ENCODE measurements at regions not wholly inside any gene's neighbourhood (a gene's known extent, or its start where the extent isn't known, plus 50 kb on each side); places are given as distances from the start of the nearest gene placed in this dataset.
"Not testable (repeated sequence)": the region's sequence is repeated elsewhere in the genome, so short reads cannot be mapped to it uniquely, and the experiment has no call there.

DNA sequence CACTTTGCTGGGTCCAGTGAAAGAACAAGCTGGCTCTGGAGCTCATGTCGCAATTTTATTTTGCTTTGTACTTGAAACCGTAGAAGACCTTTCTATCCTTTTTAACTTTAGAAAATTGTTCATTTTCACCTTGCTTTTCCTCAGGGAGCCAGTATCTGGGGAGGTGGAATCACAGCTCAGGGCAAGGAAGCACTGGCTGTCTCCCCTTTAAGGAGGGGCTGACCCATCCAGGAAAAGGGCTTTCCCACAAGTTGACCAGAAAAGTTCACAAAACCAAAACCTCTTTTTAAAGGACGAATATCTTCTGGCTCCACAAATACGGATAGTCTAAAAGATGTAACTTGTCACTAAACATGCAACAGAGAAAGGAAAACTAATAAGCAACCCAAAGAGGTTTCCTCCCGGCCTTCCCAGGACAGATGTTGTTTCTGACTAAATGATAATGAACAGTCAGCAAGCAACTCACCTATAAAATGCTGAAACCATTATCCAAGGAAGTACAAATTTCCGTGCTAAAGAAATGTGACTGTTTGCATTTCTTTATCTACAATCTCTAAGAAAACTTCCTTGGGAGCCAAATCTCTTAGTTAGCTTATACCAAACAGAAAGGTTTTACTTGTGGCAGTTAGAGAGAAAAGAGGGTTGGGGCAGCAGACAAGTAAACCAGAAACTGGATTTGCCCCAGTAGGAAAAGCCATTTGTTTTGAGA is 278.2 kb downstream of the PLK2 start:
- Histone ChIP-seq H3K27me3 (ENCODE audit: control insufficient read depth, insufficient read depth, low read length) (no peaks in the 10 kb centered on the region), H3K36me3 (ENCODE audit: control insufficient read depth, insufficient read depth, low read length) (no peaks in the 10 kb centered on the region), H3K4me3 (ENCODE audit: low read depth, low read length) (no peak overlapping the region)
- no peak for DNase-seq (ENCODE audit: low read depth)
- TF ChIP-seq CTCF (IDR thresholded peaks at IDR 0.05; ENCODE audit: insufficient read depth, low read length, poor library complexity, severe bottlenecking): no peak

- no peak for TF ChIP-seq CTCF (IDR thresholded peaks at IDR 0.05; ENCODE audit: insufficient read depth, low read length, poor library complexity, severe bottlenecking)
- DNase-seq (ENCODE audit: low read depth): no peak
- Histone ChIP-seq H3K36me3 (ENCODE audit: control insufficient read depth, insufficient read depth, low read length) (no peaks in the 10 kb centered on the region), H3K4me3 (ENCODE audit: low read depth, low read length) (no peak overlapping the region), H3K27me3 (ENCODE audit: control insufficient read depth, insufficient read depth, low read length) (no peaks in the 10 kb centered on the region)
These were observed 286.9 kb downstream of the PLK2 start for GRCh38 chr5:58172946-58173345.

DNA sequence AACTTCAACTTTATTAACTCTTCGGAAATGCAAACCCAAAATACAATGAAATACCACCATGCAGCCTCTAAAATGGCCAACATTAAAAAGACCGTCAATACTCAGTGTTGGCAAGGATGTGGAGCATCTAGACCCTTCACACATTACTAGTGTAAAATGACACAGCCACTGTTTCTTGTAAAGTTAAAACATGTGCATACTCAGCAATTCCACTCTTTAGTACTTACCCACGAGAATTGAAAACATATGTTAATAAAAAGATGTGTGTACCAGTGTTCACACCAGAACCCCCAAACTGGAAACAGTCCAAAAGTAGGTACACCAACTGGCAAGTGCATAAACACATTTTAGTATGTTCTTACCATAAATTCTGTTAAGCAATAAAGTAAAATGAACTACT is 294.7 kb downstream of the PLK2 start:
- Histone ChIP-seq H3K4me3 (ENCODE audit: low read depth, low read length) (no peak overlapping the region), H3K27me3 (ENCODE audit: control insufficient read depth, insufficient read depth, low read length) (no peaks in the 10 kb centered on the region), H3K36me3 (ENCODE audit: control insufficient read depth, insufficient read depth, low read length) (no peaks in the 10 kb centered on the region)
- TF ChIP-seq CTCF (IDR thresholded peaks at IDR 0.05; ENCODE audit: insufficient read depth, low read length, poor library complexity, severe bottlenecking): no peak
- DNase-seq (ENCODE audit: low read depth): no peak

DNA sequence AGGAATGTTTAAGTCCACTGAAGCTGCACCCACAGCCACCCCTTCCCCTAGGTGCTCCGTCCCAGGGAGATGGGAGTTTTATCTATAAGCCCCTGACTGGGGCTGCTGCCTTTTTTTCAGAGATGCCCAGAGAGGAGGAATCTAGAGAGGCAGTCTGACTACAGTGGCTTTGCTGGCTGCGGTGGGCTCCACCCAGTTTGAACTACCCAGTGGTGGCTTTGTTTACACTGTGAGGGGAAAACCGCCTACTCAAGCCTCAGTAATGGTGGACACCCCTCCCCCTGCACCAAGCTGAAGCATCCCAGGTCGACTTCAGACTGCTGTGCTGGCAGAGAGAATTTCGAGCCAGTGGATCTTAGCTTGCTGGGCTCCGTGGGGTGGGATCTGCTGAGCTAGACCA is 298.0 kb downstream of the PLK2 start:
- not testable (repeated sequence) for H3K27me3 ChIP-seq (ENCODE audit: control insufficient read depth, insufficient read depth, low read length); DNase-seq (ENCODE audit: low read depth); H3K36me3 ChIP-seq (ENCODE audit: control insufficient read depth, insufficient read depth, low read length); H3K4me3 ChIP-seq (ENCODE audit: low read depth, low read length)

DNA sequence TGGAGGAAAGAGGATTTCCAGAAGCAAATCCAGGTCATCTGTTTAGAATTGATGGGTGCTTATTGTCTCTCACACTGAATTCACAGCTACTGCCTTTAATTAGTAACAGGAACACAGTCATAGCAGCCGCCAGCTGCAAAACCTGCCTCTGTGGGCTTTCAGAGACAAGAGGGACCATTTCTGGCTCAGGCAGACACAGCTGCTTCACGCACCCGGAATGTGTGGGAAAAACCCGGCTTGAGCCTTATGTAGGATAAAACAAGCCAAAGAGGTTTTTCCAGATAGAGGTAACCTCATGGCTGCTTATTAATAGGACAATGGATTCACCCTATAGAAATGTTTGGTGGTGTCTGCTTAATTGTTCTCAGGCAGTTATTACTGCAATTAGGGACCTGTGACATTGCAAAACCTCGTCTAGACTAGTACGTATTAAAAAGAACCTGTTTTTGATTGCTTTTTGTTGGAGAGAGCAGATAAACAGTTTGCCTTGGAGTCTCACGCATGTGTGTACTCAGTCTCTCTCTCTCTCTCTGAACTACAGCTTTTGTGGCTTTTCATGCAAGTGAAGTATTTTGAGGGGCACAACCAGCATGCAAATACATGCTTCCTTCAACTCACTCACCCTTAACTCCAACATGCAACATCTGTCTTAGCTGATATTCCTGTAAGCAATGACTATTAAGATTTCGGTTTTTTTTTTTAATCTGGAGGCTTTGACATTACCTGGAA is 302.7 kb downstream of the PLK2 start:
- H3K4me3 ChIP-seq (ENCODE audit: low read depth, low read length): no peak overlapping the region
- TF ChIP-seq CTCF (IDR thresholded peaks at IDR 0.05; ENCODE audit: insufficient read depth, low read length, poor library complexity, severe bottlenecking): no peak
- H3K36me3 ChIP-seq (ENCODE audit: control insufficient read depth, insufficient read depth, low read length): no peaks in the 10 kb centered on the region
- DNase-seq (ENCODE audit: low read depth): peak; percentile 10
- H3K27me3 ChIP-seq (ENCODE audit: control insufficient read depth, insufficient read depth, low read length): no peaks in the 10 kb centered on the region

DNA sequence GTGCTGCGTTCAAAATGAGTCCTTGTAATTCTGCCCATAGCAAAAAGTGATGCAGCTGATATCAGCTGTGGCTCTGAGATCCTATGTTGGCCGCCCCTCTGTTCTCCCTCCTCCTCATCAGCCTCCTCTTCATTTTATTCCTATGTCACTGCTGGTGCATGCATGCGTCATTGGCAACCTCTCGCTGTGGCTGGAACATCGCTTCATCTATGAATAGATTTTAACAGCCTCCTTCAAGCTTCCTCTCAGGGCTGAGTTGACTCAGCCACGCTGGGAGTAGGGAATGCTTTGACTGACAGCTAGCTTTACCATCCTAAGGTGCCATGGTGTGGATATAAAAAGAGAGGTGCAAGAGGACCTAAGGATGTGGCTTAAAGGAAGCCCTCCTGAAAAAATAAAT is 303.5 kb downstream of the PLK2 start:
- DNase-seq (ENCODE audit: low read depth): no peak
- H3K4me3 ChIP-seq (ENCODE audit: low read depth, low read length): no peak overlapping the region

More for the DNA sequence above, 303.5 kb downstream of the PLK2 start:
- no peaks in the 10 kb centered on the region for H3K36me3 ChIP-seq (ENCODE audit: control insufficient read depth, insufficient read depth, low read length)
- no peak for TF ChIP-seq CTCF (IDR thresholded peaks at IDR 0.05; ENCODE audit: insufficient read depth, low read length, poor library complexity, severe bottlenecking)
- H3K27me3 ChIP-seq (ENCODE audit: control insufficient read depth, insufficient read depth, low read length): no peaks in the 10 kb centered on the region
